Central memory CD4-positive, alpha-beta T cell (primary cell): ENCODE measurements at regions not wholly inside any gene's neighbourhood (a gene's known extent, or its start where the extent isn't known, plus 50 kb on each side); places are given as distances from the start of the nearest gene placed in this dataset.

Source experiments
- DNase-seq: peaks from one replicate; pipeline ENCODE4 v3.0.0; 2022

DNA sequence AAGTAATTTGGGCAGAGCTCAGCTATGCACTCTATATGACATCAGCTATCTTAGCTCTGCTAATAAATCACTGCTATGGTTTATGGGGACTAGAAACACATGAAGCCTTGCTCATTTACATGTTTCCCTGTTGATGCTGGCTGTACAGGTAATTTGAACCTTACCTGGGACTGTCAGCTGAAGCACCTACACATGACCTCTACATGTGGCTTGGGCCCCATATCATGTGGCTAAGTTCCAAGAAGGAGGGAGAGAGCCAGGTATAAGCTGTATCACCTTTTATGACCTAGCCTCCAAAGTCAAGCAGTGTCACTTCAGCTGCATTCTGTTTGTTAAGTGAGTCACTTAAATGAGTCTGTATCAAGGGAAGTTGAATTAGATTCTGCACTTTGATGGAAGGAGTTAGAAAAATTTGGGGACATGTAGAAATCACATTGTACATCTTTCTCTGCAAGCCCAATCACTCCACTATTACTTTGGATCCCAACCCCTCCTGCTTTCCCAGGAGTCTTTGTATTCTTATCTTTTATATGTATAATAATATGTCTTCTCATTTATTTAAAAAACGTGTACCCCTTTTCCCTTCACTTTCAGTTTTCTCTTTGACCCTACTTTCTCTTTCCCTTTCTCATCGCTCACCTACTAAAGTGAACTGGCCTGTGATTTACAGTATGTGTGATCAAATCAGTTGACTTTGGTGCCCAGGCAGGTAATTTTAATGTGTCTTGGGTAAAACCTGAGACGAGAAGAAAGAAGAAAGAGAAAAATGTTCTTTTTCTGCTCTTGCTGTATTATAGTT lies 53.4 kb upstream of the PRKACB start:
- DNase-seq = peak; percentile 39

- DNase-seq = no peak
Observed at GRCh38 chr1:84089867-84090266, 54.2 kb upstream of the PRKACB start.

- DNase-seq = no peak
Observed at GRCh38 chr1:84089465-84089864, 54.6 kb upstream of the PRKACB start.

DNA sequence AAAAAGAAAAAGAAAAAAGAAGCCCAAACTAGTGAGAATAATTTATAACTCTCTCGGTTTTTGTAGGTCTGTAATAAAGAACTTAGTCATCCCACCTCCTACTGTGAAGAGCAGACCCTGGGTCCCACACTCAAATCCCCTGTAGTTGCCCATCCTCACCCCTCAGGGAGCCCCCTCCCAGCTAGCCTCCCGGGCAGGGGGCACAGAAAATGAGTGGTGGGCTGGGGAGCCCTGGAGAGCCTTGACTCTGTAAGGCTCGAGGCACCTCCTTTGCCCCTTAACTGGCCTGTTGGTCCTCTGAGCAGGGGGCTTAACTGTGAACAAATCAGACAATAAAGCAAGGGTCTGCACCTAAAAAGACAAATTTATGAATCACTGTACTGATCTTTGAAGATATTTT lies 57.5 kb upstream of the PRKACB start:
- no peak for DNase-seq

DNA sequence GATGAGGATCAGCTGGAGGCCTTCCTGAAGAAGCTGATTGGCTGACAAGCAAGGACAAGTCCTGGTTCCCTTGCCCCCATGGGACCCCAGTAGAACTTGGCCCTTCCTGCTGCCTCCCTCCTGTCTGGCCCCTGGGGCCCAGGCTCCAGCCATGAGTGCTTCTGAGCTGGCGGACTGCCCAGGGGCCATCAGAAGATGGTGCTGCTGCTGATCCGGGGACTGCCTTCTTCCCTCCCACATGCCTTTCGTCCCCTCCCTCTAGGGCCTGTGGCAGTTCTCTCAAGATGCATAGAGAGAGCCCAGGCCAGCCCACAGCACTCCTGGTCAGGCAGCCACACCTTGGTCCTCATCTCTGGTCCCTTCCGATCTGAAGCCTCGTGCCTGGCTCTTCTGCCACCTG lies 57.9 kb upstream of the PRKACB start:
- no peak for DNase-seq

GRCh38 chr1:84083307-84083706 lies 60.8 kb upstream of the PRKACB start:
- DNase-seq = no peak

DNA sequence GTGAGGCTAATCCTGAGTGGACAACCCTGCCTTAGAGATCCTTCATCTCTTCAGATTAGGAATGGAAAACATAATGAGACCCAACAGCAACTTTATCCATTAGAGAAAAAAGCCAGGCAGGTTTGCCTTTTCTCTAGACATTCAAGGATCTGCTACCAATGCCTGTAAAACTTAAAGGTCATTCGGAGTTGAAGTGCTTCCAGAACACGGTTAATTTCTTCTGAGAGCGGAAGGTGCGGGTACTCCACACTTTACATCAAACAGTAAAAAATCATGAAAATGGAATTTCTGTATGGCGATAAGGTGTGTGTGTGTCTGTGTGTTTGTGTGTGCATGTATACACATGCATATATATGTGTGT lies 65.2 kb upstream of the PRKACB start:
- DNase-seq = no peak

- DNase-seq = no peak
Observed at GRCh38 chr1:84078108-84078841, 65.8 kb upstream of the PRKACB start.

DNA sequence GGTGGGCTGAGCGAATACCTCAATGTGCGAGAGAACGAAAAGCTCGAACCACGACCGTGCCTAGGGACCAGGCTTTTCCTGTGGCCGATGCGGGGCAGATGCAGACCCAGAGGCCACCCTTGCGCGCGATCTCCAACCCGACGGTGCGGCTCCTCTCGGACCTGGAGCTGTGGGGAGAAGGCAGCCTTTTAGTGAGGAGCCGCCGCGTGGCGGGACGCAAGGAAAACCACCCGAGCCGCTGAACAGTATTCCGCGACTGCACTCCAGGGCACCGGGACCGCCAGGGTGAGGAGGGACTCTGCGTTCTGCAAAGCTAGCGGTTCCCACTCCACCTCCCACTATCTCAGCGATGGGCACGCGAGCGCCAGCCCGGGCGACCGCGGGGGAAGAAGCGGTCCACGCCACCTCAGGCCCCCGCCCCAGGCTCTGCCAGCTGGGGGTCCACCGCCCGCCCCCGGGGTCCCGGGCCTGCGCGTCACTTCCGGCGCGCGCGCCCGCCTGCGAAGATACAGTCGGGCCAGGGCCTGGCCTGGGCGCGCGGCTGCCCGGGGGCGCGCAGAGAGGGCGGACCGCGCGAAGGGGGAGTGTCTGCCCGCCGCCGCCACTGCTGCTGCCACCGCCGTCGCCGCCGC lies 66.5 kb upstream of the PRKACB start:
- DNase-seq = peak; percentile 67

GRCh38 chr1:84073266-84073665 lies 70.8 kb upstream of the PRKACB start:
- DNase-seq = no peak

GRCh38 chr1:84069236-84069845 lies 70.4 kb upstream of the TTLL7 start:
- DNase-seq = no peak

- DNase-seq = no peak
Observed at GRCh38 chr1:84062496-84062895, 63.6 kb upstream of the TTLL7 start.

GRCh38 chr1:84061336-84061735 lies 62.4 kb upstream of the TTLL7 start:
- no peak for DNase-seq

DNA sequence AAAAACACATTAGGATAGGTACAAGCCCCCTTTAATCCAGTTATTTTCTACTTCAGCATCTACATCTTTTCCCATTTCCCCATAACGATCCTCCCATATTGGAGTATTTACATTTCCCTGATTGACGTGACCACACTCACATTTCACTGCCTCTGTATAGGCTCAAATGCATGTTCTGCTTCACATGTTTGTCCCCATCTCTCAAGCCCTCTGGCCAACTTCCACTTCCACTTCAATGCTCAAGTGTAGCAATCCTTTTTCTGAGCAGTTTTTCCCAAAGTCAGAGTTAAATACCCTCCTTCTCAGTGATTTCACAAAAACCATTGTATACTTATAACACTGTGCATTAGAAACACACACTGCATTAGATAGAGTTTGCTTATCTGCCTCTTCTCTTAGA lies 61.8 kb upstream of the TTLL7 start:
- no peak for DNase-seq

DNA sequence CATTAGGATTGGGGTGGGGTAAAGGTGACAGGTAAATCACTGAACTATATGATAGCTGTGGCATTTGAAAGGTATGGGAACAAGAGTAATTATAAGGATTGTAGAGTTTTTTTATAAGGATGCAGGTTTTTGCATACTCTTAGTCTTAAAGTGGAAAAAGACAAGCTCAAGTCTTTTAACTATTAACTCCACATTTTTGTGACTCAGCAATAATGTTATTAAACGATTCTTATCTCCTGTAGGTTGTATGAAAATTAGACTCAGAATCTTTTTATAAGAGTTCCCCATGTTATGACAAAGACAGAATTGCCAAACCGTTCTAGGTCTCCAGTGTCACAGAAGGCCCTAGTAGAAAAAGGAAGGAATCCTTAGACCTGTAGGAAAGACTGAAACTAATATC lies 49.9 kb upstream of the TTLL7 start:
- no peak for DNase-seq
